ENCODE measurements at regions not wholly inside any gene's neighbourhood (a gene's known extent, or its start where the extent isn't known, plus 50 kb on each side); places are given as distances from the start of the nearest gene placed in this dataset.

DNA sequence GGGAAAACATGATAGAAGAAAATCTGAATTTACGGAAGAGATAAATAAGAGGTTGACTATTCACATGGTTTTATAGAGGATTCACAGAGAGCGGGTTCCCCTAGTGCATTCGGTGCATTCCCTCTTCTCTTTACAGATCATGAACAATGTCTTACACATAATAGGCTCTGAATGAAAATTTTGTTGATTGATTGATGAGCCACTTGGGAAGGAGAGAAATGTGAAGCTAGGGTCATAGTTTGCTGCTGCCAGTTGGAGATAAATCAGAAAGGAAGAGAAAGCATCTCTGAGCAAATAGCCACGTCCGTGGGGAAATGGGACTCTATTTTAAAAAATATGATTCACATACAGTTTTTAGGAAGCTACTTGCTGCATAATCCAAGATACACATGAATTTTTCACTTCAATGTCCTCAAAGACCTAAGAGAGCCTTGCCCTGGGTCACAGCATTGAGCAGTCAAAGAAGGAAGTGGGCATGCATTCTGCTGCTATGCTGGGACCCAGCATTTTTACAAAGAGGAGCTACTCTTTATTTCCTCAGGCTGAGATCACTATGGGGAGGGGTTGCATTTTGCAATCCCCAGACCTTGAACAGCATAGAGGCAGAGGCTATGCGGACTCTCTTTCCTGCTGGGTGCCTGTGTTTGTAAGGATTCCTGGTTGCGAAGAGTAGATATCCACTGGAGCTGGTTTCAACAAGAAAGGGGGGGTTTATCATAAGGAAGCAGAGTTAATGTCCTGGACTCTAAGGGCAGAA lies 395.3 kb downstream of the TSN start:
- no peak overlapping the region for H3K4me3 ChIP-seq
- no peak overlapping the region for H3K27ac ChIP-seq
- H3K4me1 ChIP-seq (ENCODE audit: low read depth), result no peaks in the 10 kb centered on the region
- H3K27me3 ChIP-seq, result no peaks in the 10 kb centered on the region
- TF ChIP-seq, protein P1, sequence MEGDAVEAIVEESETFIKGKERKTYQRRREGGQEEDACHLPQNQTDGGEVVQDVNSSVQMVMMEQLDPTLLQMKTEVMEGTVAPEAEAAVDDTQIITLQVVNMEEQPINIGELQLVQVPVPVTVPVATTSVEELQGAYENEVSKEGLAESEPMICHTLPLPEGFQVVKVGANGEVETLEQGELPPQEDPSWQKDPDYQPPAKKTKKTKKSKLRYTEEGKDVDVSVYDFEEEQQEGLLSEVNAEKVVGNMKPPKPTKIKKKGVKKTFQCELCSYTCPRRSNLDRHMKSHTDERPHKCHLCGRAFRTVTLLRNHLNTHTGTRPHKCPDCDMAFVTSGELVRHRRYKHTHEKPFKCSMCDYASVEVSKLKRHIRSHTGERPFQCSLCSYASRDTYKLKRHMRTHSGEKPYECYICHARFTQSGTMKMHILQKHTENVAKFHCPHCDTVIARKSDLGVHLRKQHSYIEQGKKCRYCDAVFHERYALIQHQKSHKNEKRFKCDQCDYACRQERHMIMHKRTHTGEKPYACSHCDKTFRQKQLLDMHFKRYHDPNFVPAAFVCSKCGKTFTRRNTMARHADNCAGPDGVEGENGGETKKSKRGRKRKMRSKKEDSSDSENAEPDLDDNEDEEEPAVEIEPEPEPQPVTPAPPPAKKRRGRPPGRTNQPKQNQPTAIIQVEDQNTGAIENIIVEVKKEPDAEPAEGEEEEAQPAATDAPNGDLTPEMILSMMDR (IDR thresholded peaks at IDR 0.05; ENCODE audit: low read depth, low read length), result no peak
- H3K36me3 ChIP-seq, result no peaks in the 10 kb centered on the region
- DNase-seq (ENCODE audit: low read depth in 1 of 2, low spot score in 1 of 2), result no peak
- H3K9me3 ChIP-seq (ENCODE audit: low read depth), result no peaks in the 10 kb centered on the region

DNA sequence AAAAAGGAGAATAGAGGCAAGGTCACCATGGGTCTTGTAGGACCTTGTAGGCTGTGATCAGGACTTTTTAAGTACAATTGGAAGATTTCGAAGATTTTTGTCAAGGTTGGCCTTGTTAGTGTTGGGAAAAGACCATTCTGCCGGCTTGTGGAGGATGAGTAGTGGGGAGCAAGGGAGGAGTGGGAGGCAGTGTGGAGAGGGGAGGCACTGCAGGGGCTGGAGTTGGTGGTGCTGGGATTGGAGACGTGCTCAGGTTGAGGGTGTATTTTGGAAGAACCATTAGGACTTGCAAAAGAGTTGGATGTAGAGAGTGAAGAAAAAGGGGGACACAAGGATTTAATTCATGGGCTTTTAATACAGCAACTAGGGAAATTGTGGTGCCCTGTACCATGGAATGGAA lies 397.1 kb downstream of the TSN start:
- Histone ChIP-seq H3K4me1 (ENCODE audit: low read depth) (no peaks in the 10 kb centered on the region), H3K9me3 (ENCODE audit: low read depth) (no peaks in the 10 kb centered on the region), H3K27ac (no peak overlapping the region), H3K4me3 (no peak overlapping the region), H3K36me3 (no peaks in the 10 kb centered on the region), H3K27me3 (no peaks in the 10 kb centered on the region)
- DNase-seq (ENCODE audit: low read depth in 1 of 2, low spot score in 1 of 2), result no peak
- TF ChIP-seq, protein P1 (IDR thresholded peaks at IDR 0.05; ENCODE audit: low read depth, low read length), result no peak

DNA sequence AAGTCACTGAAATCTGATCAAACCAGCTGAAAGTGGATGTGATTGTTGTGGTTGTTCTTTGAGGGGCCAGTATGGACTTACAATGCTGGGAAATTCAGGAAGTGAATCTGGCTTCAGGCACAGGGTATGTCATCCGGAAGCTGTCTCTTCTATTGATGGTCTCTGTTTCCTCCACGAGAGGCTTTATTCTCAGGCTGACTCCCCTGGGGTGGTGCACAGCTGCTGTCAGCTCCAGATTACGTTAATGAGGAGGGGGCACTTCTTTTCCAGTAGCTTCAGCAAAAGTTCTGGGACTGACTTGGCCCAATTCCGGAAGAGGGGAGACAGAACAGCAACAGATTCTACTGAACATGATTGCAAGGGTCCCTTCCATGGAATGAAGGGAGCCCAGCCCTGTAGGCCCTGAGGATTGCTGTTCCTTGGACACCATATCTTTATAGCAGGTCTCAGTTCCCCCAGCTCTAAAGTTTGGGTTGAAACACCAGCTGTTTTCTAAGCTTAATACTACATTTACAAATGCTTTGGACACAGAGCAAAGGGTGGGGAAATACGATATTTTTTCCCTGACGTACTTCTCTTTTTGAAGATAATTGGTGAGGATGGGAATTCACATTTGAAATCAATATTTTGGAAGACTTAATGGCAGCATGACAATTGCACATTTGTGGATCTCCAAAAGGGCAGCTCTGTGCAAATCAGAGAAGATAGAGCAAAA lies 400.9 kb downstream of the TSN start:
- no peak for DNase-seq (ENCODE audit: low read depth in 1 of 2, low spot score in 1 of 2)
- no peak overlapping the region for H3K27ac ChIP-seq

DNA sequence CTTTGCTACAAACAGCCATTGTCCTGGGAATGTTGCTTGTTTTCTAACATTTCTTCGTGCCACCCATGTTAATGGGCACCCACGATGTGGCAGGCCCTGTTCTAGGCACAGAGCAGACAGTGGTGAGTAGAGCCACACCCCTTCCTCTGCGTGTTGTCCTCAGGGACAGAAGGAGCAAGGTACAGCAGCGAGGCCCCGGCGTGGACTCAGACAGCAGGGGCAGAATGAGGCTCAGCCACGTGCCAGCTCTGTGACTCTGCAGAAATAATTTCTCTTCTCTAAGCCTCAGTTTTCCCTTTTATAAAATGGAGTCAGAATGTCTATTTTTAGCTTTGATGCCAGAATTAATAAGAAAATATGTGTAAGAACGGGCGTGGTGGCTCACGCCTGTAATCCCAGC lies 401.7 kb downstream of the TSN start:
- H3K27me3 ChIP-seq, result no peaks in the 10 kb centered on the region
- H3K36me3 ChIP-seq, result no peaks in the 10 kb centered on the region
- H3K27ac ChIP-seq, result no peak overlapping the region
- H3K9me3 ChIP-seq (ENCODE audit: low read depth), result no peaks in the 10 kb centered on the region
- no peaks in the 10 kb centered on the region for H3K4me1 ChIP-seq (ENCODE audit: low read depth)
- H3K4me3 ChIP-seq, result no peak overlapping the region
- DNase-seq (ENCODE audit: low read depth in 1 of 2, low spot score in 1 of 2), result no peak
- TF ChIP-seq, protein P1 (IDR thresholded peaks at IDR 0.05; ENCODE audit: low read depth, low read length), result no peak

More for the DNA sequence above, 400.9 kb downstream of the TSN start:
- Histone ChIP-seq H3K4me1 (ENCODE audit: low read depth) (no peaks in the 10 kb centered on the region), H3K9me3 (ENCODE audit: low read depth) (no peaks in the 10 kb centered on the region), H3K27me3 (no peaks in the 10 kb centered on the region), H3K36me3 (no peaks in the 10 kb centered on the region), H3K4me3 (no peak overlapping the region)
- TF ChIP-seq, protein P1 (IDR thresholded peaks at IDR 0.05; ENCODE audit: low read depth, low read length), result no peak

DNA sequence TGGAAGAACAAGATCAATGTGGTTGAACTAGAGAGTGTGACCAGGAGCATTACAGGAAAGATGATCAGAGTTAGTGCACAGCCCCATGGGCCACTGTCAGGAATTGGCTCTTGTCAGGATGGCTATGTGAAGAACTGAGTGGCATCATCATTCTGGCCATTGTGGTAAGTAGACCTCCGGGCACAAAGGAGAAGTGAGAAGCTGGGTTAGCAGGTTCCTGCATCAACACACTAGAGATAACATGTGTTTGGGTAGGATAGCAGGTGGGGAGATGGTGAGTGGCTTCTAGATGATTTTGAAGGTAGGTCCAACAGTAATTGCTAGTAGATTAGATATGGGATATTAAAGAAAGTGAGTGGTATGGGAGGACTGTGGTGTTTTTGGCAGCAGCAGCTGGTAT lies 408.2 kb downstream of the TSN start:
- no peaks in the 10 kb centered on the region for H3K36me3 ChIP-seq
- H3K9me3 ChIP-seq (ENCODE audit: low read depth), result no peaks in the 10 kb centered on the region
- DNase-seq (ENCODE audit: low read depth in 1 of 2, low spot score in 1 of 2), result no peak
- H3K27ac ChIP-seq, result no peak overlapping the region
- TF ChIP-seq, protein P1 (IDR thresholded peaks at IDR 0.05; ENCODE audit: low read depth, low read length), result no peak
- H3K27me3 ChIP-seq, result no peaks in the 10 kb centered on the region
- H3K4me3 ChIP-seq, result no peak overlapping the region
- H3K4me1 ChIP-seq (ENCODE audit: low read depth), result no peaks in the 10 kb centered on the region
